ENCODE measurements at regions not wholly inside any gene's neighbourhood (a gene's known extent, or its start where the extent isn't known, plus 50 kb on each side); places are given as distances from the start of the nearest gene placed in this dataset.
A peak's percentile ranks its signal among the peaks of the same experiment; 100 is the strongest.
"Not testable (repeated sequence)": the region's sequence is repeated elsewhere in the genome, so short reads cannot be mapped to it uniquely, and the experiment has no call there.

- DNase-seq (ENCODE audit: low read depth): no peak
- TF ChIP-seq CTCF (conservative IDR thresholded peaks at IDR 0.05; ENCODE audit: low read depth, low read length): no peak
- no peak overlapping the region for H3K4me3 ChIP-seq (ENCODE audit: low read length)
Measured at GRCh38 chr7:130789436-130789835, 55.4 kb upstream of the KLF14 start.

- no peak for TF ChIP-seq CTCF (conservative IDR thresholded peaks at IDR 0.05; ENCODE audit: low read depth, low read length)
Measured at GRCh38 chr7:130791746-130792145, 57.7 kb upstream of the KLF14 start.

GRCh38 chr7:130793855-130794618, 60.0 kb upstream of the KLF14 start:
- peak; percentile 9 for DNase-seq (ENCODE audit: low read depth)
- no peak overlapping the region for H3K4me3 ChIP-seq (ENCODE audit: low read length)
- TF ChIP-seq CTCF (conservative IDR thresholded peaks at IDR 0.05; ENCODE audit: low read depth, low read length): peak; percentile 37

More at GRCh38 chr7:130791746-130792145, 57.7 kb upstream of the KLF14 start:
- no peak for DNase-seq (ENCODE audit: low read depth)
- no peak overlapping the region for H3K4me3 ChIP-seq (ENCODE audit: low read length)

- H3K4me3 ChIP-seq (ENCODE audit: low read length): peak overlapping the region; percentile 26
- DNase-seq (ENCODE audit: low read depth): no peak
- no peak for TF ChIP-seq CTCF (conservative IDR thresholded peaks at IDR 0.05; ENCODE audit: low read depth, low read length)
Measured at GRCh38 chr7:130794619-130794922, 60.6 kb upstream of the KLF14 start.

- DNase-seq (ENCODE audit: low read depth): not testable (repeated sequence)
Measured at GRCh38 chr7:130796425-130796824, 62.4 kb upstream of the KLF14 start.

GRCh38 chr7:130803127-130803526, 69.1 kb upstream of the KLF14 start:
- DNase-seq (ENCODE audit: low read depth): no peak
- H3K4me3 ChIP-seq (ENCODE audit: low read length): no peak overlapping the region
- TF ChIP-seq CTCF (conservative IDR thresholded peaks at IDR 0.05; ENCODE audit: low read depth, low read length): no peak

More at GRCh38 chr7:130796425-130796824, 62.4 kb upstream of the KLF14 start:
- H3K4me3 ChIP-seq (ENCODE audit: low read length): not testable (repeated sequence)

GRCh38 chr7:130804220-130804619, 70.2 kb upstream of the KLF14 start:
- DNase-seq (ENCODE audit: low read depth): no peak
- H3K4me3 ChIP-seq (ENCODE audit: low read length): no peak overlapping the region
- no peak for TF ChIP-seq CTCF (conservative IDR thresholded peaks at IDR 0.05; ENCODE audit: low read depth, low read length)

- DNase-seq (ENCODE audit: low read depth); H3K4me3 ChIP-seq (ENCODE audit: low read length): not testable (repeated sequence)
Measured at GRCh38 chr7:130812819-130813218, 78.8 kb upstream of the KLF14 start.
